GM21786 (cell line): ENCODE measurements at regions not wholly inside any gene's neighbourhood (a gene's known extent, or its start where the extent isn't known, plus 50 kb on each side); places are given as distances from the start of the nearest gene placed in this dataset.
"Not testable (repeated sequence)": the region's sequence is repeated elsewhere in the genome, so short reads cannot be mapped to it uniquely, and the experiment has no call there.

Source experiments
- ATAC-seq: cut with Tn5 transposase; IDR thresholded peaks from one replicate; pipeline ENCODE4 v1.9.1; 2021; ENCODE audit not compliant: unreplicated experiment

DNA sequence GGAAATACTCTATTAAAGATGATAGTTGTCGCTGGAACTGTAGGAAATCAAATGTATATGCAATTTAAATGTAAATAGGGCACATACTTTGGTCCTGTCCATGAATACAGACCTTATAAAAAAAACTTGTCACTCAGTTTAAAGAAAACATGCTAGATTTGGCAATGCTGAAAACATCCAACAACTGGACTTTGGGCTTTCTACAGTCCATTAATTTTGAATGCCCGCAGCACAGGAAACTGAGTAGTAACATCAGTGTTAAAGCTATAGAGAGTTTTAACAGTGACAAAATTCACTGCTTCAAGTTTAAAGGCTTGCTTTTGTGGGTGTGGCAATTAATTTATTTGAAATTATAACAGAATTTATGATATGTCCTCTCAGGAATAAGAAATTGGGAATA, 578.4 kb downstream of the TRIML1 start:
- ATAC-seq: no peak

DNA sequence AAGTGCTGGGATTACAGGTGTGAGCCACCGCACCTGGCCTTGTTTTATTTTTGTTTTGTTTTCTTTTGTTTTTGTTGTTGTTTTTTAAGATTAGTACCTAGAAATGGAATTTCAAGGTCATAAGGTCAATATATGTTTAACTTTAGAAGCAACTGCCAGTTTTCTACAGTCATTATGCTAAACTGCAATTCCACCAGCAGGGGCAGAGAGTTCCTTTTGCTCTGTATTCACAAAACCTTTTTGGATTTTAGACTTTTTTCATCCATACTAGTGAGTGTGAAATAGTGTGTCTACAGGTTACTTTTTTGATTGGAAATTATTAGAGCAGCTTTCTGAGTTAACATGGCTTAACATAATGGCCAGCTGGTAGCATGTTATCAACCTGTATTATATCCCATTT, 580.6 kb downstream of the TRIML1 start:
- ATAC-seq: no peak

DNA sequence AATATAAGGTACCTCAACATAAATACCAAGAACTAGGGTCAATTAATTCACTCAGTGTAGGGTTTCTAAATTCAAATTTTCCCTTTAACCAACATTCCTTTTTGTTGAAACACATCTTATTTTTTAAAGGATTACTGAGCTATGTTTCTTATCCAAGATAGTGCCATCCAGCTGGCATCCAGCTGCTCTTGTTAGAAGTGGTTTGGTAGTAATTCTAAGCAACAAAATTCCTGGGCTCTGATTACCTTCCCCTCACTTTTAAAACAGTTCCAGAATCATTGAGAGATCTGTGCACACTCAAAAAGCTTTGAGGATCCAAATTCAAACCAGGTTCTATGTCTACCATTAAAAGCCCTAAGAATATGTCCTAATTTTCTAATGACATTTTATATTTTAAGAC, 583.7 kb downstream of the TRIML1 start:
- ATAC-seq: no peak

DNA sequence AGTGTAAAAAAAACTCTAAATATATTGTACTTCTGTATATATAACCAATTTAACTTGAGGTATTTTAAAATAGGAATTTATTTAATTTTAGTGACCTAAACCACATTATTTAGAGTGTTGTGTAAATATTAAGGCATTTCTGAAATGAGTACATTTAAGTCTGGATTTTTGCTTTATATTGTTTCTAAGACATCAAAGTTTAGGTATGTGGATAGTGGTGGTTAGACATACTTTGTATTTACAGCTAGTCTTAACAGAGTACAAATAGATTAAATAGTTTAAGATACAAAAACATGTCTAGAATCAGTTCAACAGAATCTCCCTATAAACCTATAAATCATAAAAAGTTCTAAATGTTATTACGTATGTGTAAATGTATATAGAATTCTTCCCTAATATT, 588.5 kb downstream of the TRIML1 start:
- ATAC-seq: no peak

DNA sequence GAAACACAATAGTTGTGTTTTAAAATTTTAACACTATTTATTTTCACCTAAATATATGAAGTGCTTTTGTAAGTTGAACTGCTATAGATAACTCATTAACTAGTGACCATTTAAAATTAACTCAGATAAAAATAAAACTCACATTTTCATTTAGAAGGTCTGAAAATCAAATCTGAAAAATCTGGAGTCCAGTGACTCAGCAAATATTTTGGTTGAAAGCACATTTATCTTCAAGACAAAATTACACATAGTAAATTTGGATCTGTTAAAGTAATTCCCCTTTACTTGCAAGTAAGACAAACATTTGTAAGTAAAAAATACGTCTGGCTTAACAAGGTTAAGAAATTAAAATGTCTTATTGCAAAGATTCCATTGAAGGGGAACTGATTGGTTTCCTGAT, 589.1 kb downstream of the TRIML1 start:
- ATAC-seq: no peak

DNA sequence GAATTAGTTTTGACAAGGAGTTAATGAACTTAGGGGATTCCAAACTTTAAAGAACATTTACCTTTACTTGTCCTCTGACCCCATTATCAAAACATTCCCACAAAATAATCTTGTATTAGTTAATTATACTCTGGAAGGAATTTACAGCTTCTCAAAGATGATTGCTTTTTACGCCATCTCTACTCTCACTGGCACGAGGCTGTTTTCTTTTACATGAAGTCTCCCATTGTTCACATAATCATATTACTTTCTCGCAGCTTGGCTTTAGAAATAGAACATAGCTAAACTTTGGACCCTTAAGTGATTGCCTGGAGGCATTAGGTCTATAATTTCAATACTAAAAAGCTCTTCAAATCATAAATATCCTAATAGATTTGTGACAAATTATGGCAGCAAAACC, 592.9 kb downstream of the TRIML1 start:
- ATAC-seq: no peak

DNA sequence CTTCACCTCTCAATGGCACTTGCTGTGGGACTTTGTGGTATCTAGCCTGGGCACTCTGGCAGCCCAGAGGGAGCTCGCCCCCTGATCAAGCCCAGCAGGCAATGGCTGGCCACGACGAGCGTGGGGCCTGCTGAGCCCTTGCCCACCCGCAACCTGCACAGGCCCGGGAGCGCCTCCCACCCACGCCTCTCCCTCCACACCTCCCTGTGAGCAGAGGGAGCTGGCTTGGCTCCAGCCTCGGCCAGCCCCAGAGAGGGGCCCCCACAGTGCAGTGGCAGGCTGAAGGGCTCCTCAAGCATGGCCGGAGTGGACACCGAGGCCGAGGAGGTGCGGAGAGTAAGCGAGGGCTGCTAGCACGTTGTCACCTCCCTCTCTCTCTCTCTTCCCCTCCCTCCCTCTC, 595.8 kb downstream of the TRIML1 start:
- no peak for ATAC-seq

DNA sequence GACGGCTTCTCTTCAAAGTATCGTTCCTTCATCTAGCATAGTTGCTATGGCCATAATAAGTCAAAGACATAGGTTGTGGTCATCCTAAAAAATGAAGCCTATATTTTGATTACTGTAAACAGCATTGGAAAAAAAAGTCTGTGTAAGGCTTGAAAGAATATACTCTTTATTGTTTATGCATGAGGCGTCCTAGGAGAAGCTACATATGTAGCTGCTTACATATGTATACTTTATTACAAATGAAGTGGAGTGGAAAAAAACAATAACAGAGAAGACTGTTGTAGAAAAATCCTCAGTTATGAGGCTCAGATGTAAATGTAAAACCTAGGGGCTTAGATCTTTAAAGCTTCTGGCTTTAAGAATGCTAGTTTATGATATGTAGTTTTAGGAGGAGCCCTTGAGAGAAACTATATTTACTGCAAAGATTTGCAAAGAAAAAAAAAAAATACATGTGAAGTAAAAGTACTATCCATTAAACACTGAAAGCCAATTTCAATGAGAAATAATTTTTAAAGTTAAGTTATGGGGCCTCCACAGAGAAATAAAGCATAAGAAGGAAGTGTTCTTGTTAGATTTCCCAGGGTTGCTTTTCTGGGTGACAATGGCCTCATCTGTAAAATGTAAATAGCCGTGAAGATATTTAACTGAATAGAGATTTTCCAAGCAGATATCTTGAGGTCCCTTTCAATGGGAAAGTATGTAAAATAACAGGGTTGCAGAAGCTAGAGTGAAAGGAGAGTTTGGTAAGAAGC, 598.2 kb downstream of the TRIML1 start:
- no peak for ATAC-seq

DNA sequence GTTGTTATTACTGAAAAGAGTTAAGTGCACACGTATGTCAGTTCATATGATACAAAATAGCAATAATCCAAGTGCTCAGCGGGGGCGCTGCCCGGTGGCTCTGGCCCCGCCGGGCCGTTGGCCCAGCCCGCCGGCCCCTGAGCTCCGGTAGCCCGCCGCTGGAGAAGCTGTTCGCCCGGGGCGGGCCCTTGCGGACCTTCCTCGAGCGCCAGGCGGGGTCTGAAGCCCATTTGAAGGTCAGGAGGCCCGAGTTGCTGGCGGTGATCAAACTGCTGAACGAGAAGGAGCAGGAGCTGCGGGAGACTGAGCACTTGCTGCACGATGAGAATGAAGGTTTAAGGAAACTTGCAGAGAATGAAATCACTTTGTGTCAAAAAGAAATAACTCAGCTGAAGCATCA, 599.0 kb downstream of the TRIML1 start:
- ATAC-seq: peak; percentile 25

DNA sequence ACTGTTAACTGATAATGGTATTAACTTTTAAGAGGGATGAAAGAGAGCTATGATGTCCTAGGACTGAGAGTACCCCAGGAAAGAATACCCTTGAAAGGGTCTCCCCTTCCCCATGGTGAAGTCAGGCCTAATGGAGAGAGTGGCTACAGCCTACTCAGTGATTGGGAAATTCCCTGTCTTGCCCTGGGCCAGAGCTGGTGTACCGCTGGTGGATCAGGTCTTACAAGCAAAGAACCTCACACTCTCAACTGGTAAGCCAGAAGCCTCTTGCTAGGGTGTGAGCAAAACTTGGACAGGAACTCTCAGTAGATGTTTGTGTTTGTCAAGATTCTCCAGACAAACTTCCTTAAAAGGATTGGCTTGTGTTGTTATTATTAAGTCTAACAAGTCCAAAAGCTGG, 600.9 kb downstream of the TRIML1 start:
- ATAC-seq: not testable (repeated sequence)

DNA sequence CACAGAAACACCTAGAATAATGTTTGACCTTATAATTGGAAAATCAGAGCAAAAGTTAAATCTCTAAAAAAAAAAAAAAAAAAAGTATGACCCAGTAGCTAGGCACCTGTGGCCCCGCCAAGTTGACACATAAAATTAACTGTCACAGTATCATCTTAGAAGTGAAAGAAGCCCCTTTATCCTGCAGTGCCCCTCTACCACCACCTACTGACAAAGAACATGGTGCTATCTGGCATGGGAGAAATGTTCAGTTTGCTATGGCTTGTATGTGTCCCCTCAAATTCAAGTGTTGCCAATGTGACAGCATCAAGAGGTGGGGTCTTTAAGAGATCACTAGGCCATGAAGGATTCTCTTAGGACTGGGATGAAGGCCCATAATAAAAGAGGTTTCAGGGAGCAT, 601.5 kb downstream of the TRIML1 start:
- not testable (repeated sequence) for ATAC-seq

DNA sequence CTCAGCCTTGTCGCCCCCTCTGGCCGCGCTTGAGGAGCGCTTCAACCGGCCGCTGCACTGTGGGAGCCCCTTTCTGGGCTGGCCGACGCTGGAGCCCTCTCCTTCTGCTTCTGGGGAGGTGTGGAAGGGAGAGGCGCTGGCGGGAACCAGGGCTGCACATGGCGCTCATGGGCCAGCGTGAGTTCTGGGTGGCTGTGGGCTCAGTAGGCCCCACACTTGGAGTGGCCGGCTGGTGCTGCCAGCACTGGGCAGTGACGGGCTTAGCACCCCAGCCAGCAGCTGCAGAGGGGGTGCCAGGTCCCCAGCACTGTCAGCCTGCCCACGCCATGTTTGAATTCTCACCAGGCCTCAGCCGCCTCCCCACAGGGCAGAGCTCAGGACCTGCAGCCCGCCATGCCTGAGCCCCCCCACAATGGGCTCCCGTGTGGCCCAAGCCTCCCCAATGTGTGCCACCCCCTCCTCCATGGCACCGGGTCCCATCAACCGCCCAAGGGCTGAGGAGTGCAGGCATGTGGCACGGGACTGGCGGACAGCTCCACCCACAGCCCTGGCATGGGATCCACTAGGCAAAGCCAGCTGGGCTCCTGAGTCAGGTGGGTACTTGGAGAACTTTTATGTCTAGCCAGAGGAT, 615.2 kb downstream of the TRIML1 start:
- ATAC-seq: no peak

DNA sequence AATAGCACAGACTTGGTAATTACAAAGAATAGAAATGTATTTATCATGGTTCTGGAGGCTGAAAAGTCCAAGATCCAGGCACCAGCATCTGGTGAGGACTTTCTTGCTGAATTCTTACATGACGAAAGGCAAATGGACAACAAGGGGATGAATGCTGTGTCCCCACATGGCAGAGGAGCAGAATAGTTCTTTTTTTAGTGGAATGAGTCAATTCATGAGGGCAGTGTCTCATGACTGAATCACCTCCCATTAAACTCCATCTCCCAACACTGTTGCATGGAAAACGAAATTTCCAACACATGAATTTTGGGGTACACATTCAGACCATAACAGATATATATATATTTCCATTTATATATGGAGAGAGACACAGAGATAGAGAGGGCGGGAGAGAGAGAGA, 628.3 kb downstream of the TRIML1 start:
- no peak for ATAC-seq

DNA sequence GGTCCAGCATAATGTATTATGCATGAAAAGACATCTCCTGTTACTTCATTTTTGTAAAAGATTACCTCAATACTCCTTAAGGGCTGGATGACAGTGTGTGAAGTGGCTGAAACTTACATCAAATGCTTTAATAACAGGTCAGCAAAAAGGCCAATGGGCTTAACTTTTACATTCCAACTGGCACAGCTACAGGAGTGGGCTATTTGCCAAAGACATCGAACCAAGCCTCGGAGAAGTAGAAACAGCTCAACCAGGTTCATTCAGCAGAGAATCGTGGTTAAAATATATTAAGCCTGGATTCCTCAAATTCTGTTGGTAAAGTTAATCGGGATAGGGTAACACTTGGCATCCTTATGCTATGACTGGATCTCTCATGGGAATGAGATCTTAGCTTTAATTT, 639.7 kb downstream of the TRIML1 start:
- no peak for ATAC-seq

DNA sequence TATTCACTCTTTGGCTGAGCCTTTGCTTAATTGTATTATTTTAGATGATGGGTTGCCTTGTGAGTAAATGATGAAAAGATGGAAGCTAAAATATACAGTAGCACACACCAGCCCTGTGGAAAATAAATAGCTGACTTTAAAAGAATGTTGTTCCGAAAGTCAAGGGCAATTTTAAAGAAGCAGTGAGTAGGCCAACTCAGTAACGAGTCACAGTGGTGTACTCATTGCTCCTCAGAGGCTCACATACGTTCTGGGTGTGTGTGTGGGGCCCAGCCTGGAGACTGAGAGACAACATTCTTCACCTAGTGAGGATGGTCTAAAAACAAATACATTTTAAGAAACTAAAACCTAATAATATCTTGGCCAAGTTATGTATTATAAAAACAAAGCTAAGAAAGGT, 640.3 kb downstream of the TRIML1 start:
- ATAC-seq: no peak

DNA sequence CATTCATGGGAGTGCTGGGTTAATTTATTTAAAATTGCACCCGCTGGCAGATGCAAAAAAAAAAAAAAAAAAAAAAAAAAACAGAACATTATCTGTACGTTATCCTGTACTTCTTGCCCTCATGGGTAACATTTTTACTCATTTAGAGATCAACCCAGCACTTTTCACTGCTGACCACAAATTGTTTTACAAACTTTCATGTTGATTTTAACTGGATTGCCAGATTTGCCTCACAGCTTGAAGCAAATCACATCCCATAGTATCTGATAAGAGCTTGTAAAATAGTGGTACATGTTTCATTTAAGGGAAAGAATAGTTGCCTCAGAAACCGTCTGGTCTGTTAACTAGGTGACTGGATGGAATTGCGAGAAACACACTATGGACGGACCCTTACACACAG, 640.8 kb downstream of the TRIML1 start:
- no peak for ATAC-seq

DNA sequence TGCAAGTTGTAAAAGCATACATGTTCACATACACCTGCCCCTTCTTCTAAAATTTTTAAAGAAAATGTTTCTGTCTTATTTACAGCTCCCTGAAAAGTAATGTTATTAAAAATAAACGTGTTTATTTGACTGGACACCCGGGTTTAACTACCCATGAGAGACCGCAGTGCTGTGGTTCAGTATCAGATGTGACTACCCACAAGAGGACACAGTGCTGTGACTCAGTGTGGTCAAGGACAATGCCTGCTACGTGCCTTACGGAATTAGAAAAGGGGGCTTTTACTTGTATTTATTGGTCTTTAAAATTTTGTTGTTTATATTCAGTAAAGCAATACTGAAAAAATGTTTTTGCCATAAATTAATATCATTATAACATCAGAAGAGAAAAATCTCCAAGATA, 641.4 kb downstream of the TRIML1 start:
- no peak for ATAC-seq

DNA sequence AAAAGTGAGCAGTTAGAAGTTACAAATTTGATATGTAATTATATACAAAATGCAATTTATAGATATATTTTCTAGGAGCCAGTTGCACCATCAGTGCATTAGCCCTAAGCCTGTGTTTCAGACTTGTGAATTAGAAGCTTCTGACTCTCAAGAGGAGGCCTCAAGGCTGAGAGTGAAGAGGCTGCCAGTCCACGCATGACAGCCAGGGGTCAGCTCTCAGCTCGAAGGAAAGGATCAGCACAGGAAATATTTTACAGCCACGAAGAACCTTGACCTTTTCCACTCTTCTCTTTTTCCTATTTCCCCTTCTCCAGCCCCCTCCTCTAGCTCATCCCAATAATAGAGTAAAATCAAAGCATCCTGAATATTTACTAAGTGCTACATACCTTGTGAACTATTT, 642.4 kb downstream of the TRIML1 start:
- no peak for ATAC-seq

DNA sequence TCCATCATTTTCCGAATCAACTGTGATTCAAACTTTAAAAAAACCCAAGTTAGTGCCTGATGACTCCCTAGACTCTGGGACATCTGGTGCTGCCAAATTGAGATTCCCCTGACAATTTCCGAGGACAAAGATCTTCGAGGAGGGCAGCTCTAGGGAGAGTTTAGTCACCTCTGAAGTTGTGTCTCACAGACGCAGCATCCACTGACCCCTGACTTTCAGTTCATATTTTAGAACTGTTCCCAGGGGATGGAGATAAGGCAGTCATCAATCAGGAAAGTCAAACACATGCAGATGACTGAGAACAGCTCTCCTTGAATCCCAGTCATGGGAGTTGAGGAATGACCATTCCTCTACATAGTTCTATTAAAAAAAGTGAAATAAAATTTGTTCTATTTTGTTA, 643.9 kb downstream of the TRIML1 start:
- ATAC-seq: no peak

DNA sequence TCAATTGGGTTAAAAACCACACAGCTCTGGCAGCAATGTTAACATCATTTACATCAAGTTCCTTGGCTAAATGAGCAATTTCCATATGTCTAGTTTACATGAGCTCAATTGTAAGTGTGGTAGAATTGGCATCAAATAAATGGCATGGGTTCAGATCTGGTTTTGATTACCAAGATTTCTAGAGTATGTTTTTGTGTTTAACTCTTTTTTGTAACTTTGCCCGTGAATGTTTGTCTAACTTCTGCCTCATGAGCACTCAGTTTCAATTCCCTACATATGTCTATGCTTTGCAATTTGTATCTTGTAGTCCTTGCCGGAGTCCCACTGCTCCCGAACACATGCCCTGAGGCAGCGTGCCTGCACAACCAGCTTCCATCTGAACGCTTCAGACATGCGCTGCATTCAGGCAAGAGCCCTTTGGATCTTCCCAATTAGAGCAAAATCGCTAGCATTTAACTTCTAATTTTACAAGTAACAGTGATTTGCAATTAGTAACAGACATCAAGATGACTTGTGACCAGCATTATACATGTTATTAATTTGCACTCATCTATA, 644.4 kb downstream of the TRIML1 start:
- ATAC-seq: no peak

DNA sequence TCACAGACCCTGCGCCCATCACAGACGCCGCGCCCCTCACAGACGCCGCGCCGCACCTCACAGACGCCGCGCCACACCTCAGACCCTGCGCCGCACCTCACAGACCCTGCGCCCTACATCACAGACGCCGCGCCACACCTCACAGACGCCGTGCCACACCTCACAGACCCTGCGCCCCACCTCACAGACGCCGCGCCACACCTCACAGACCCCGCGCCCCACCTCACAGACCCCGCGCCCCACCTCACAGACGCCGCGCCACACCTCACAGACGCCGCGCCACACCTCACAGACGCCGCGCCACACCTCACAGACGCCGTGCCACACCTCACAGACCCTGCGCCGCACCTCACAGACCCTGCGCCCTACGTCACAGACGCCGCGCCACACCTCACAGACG, 657.4 kb downstream of the TRIML1 start:
- not testable (repeated sequence) for ATAC-seq

DNA sequence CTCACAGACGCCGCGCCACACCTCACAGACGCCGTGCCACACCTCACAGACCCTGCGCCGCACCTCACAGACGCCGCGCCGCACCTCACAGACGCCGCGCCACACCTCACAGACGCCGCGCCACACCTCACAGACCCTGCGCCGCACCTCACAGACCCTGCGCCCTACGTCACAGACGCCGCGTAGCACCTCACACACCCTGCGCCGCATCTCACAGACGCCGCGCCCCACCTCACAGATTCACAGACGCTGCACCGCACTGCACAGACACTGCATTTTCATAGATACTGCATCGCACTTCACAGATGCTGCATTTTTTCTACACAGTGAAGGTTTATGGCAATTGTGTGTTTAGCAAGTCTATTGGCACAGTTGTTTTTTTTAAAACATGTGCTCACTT, 657.8 kb downstream of the TRIML1 start:
- ATAC-seq: not testable (repeated sequence)

DNA sequence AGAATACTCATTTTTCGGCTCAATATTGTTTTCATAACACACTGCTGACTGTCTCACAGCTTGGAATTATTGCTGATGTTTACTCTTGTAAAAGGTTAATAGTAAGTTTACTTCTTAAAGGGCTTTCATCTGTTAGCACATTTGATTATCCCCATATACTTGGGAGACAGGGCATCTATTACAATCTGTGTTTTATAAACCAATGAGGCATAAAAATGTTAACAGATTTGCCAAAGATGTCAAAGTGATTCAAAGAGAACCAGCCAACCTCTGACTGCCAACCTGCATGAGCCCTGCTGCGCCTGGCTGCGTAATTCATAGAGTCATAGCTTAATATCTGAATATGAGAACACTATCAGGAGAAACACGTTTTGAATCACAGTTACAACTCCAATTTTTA, 665.6 kb downstream of the TRIML1 start:
- no peak for ATAC-seq
